H1 (cell line): ENCODE measurements at regions not wholly inside any gene's neighbourhood (a gene's known extent, or its start where the extent isn't known, plus 50 kb on each side); places are given as distances from the start of the nearest gene placed in this dataset.

Experiments
- CTCF ChIA-PET: fragments of 300-600 bp; sonication (Branson Sonifier 250); formaldehyde crosslinking; loops from one replicate; lab custom pipeline; 2021; ENCODE audit not compliant: partially characterized antibody; lab: Charles Lee
- POLR2A ChIA-PET: fragments of 300-600 bp; sonication (Branson Sonifier 250); formaldehyde crosslinking; loops from one replicate; lab custom pipeline; 2021; ENCODE audit warnings: inconsistent platforms; ENCODE audit not compliant: partially characterized antibody; lab: Charles Lee
- DNase-seq, 2 experiments: peaks; one replicate each; pipeline versions ENCODE4 v3.0.0 to v3.0.0-alpha.2; 2010 to 2022; ENCODE audit warnings: low spot score in 2 of 2, low read depth in 1 of 2, mixed read lengths in 1 of 2
- FAIRE-seq: peaks from 2 replicates; lab custom pipeline; 2011; peaks lifted over from hg19 to GRCh38; lab: Jason Lieb, UNC
- H2AFZ ChIP-seq: 2 replicates; pipeline ENCODE4 v1.8.1; 2012; ENCODE audit warnings: low read length, inconsistent platforms
- H2AK5ac ChIP-seq: 2 replicates; pipeline ENCODE4 v1.6.1; 2013; ENCODE audit warnings: low read depth, low read length
- H2BK120ac ChIP-seq: replicated peaks from 2 replicates; pipeline ENCODE3; 2013; ENCODE audit warnings: low read depth, low read length, inconsistent platforms
- H2BK12ac ChIP-seq: 2 replicates; pipeline ENCODE4 v1.6.1; 2013; ENCODE audit warnings: low read depth, low read length
- H2BK15ac ChIP-seq: 2 replicates; pipeline ENCODE4 v1.6.1; 2013; ENCODE audit warnings: low read length
- H2BK20ac ChIP-seq: 2 replicates; pipeline ENCODE4 v1.6.1; 2013; ENCODE audit warnings: low read length
- H2BK5ac ChIP-seq: 2 replicates; pipeline ENCODE4 v1.6.1; 2013; ENCODE audit warnings: low read depth, low read length
- H3K14ac ChIP-seq: 2 replicates; pipeline ENCODE4 v1.6.1; 2013; ENCODE audit warnings: inconsistent platforms; ENCODE audit not compliant: insufficient read length
- H3K18ac ChIP-seq: 2 replicates; pipeline ENCODE4 v1.6.1; 2013; ENCODE audit warnings: low read length; ENCODE audit errors: extremely low read depth
- H3K23ac ChIP-seq: 2 replicates; pipeline ENCODE4 v1.6.1; 2013; ENCODE audit warnings: inconsistent platforms; ENCODE audit not compliant: insufficient read length
- H3K23me2 ChIP-seq: 2 replicates; pipeline ENCODE4 v1.6.1; 2013; ENCODE audit warnings: low read depth, low read length
- H3K27ac ChIP-seq: 2 replicates; pipeline ENCODE4 v1.6.1; 2011; ENCODE audit warnings: low read depth, low read length, inconsistent platforms
- H3K27me3 ChIP-seq, 4 experiments: replicated peaks in 1 of 4; 1 replicate in 1 of 4; 2 replicates in 3 of 4; pipeline versions ENCODE4 v1.6.1 to v1.8.1; 2011 to 2013; ENCODE audit warnings: low read length in 3 of 4, mild to moderate bottlenecking in 3 of 4, inconsistent platforms in 2 of 4, mixed read lengths in 2 of 4, moderate library complexity in 1 of 4; ENCODE audit not compliant: control insufficient read depth in 3 of 4, insufficient read depth in 3 of 4; ENCODE audit errors: extremely low read depth in 1 of 4
- H3K36me3 ChIP-seq, 4 experiments: 2 replicates each; pipeline versions ENCODE4 v1.6.1 to v1.8.1; 2011 to 2013; ENCODE audit warnings: mild to moderate bottlenecking in 4 of 4, low read length in 3 of 4, moderate library complexity in 2 of 4, control low read depth in 1 of 4, inconsistent platforms in 1 of 4; ENCODE audit not compliant: insufficient read depth in 4 of 4, control insufficient read depth in 2 of 4
- H3K4ac ChIP-seq: replicated peaks from 2 replicates; pipeline ENCODE3; 2013; ENCODE audit warnings: low read length, low read depth, mixed read lengths, inconsistent platforms; ENCODE audit not compliant: insufficient read length
- H3K4me1 ChIP-seq, 4 experiments: replicated peaks in 1 of 4; 1 replicate in 1 of 4; 2 replicates in 3 of 4; pipeline versions ENCODE4 v1.6.1 to v1.8.1; 2011 to 2013; ENCODE audit warnings: low read length in 3 of 4, inconsistent platforms in 2 of 4, mixed read lengths in 1 of 4; ENCODE audit not compliant: insufficient read depth in 4 of 4, control insufficient read depth in 3 of 4
- H3K4me2 ChIP-seq, 2 experiments: 2 replicates each; pipeline versions ENCODE4 v1.6.1 to v1.8.1; 2011 to 2013; ENCODE audit warnings: low read depth in 2 of 2, low read length in 2 of 2, control low read depth in 1 of 2, inconsistent platforms in 1 of 2, mild to moderate bottlenecking in 1 of 2; ENCODE audit not compliant: insufficient read depth in 1 of 2
- H3K4me3 ChIP-seq, 4 experiments: fragments of 200-600, 300-600 bp in 1 of 4; sonication (generic), shearing (Covaris generic), sonication (Bioruptor Twin) in 1 of 4; 2 replicates each; pipeline versions ENCODE4 v1.5.1 to v1.8.1; 2011 to 2016; ENCODE audit warnings: low read length in 4 of 4, low read depth in 3 of 4, control low read depth in 2 of 4, inconsistent platforms in 2 of 4, mild to moderate bottlenecking in 2 of 4, mixed read lengths in 1 of 4, moderate library complexity in 1 of 4; ENCODE audit not compliant: insufficient read depth in 2 of 4; ENCODE audit errors: extremely low read depth in 1 of 4
- H3K56ac ChIP-seq: replicated peaks from 2 replicates; pipeline ENCODE3; 2013; ENCODE audit warnings: low read depth, mild to moderate bottlenecking, mixed read lengths, low read length, inconsistent platforms; ENCODE audit not compliant: insufficient read length
- H3K79me1 ChIP-seq: 2 replicates; pipeline ENCODE4 v1.6.1; 2013; ENCODE audit warnings: low read depth, low read length, control low read depth
- H3K79me2 ChIP-seq, 2 experiments: 2 replicates each; pipeline versions ENCODE4 v1.6.1 to v1.8.1; 2012 to 2013; ENCODE audit warnings: low read length in 2 of 2, mild to moderate bottlenecking in 2 of 2, inconsistent platforms in 1 of 2; ENCODE audit not compliant: insufficient read depth in 2 of 2, control insufficient read depth in 1 of 2
- H3K9ac ChIP-seq, 4 experiments: replicated peaks in 1 of 4; 1 replicate in 1 of 4; 2 replicates in 3 of 4; pipeline versions ENCODE4 v1.6.1 to v1.8.1; 2011 to 2013; ENCODE audit warnings: low read depth in 3 of 4, low read length in 3 of 4, control low read depth in 2 of 4, mild to moderate bottlenecking in 2 of 4, moderate library complexity in 2 of 4, inconsistent platforms in 1 of 4; ENCODE audit errors: extremely low read depth in 1 of 4
- H3K9me3 ChIP-seq, 2 experiments: 2 replicates each; pipeline versions ENCODE4 v1.6.1 to v1.8.1; 2012 to 2013; ENCODE audit warnings: mild to moderate bottlenecking in 2 of 2, moderate library complexity in 2 of 2, control low read depth in 1 of 2, inconsistent platforms in 1 of 2, low read depth in 1 of 2, low read length in 1 of 2, mixed read lengths in 1 of 2; ENCODE audit not compliant: insufficient read depth in 2 of 2
- H4K20me1 ChIP-seq, 2 experiments: replicated peaks in 1 of 2; 2 replicates each; pipeline versions ENCODE3 to v1.8.1; 2011 to 2013; ENCODE audit warnings: inconsistent platforms in 2 of 2, low read length in 2 of 2, mild to moderate bottlenecking in 1 of 2; ENCODE audit not compliant: insufficient read depth in 2 of 2, control insufficient read depth in 1 of 2
- H4K5ac ChIP-seq: 2 replicates; pipeline ENCODE4 v1.6.1; 2013; ENCODE audit warnings: low read length, low read depth, mixed read lengths, inconsistent platforms; ENCODE audit not compliant: insufficient read length
- H4K8ac ChIP-seq: 2 replicates; pipeline ENCODE4 v1.8.0; 2013; ENCODE audit warnings: mild to moderate bottlenecking, moderate library complexity, low read length, inconsistent platforms; ENCODE audit not compliant: insufficient read depth; ENCODE audit errors: extremely low read depth
- H4K91ac ChIP-seq: replicated peaks from 2 replicates; pipeline ENCODE3; 2013; ENCODE audit warnings: low read length, mixed read lengths, inconsistent platforms; ENCODE audit not compliant: insufficient read length
- ATF2 ChIP-seq: IDR thresholded peaks from 2 replicates; pipeline ENCODE4 v1.6.1; 2012; ENCODE audit warnings: low read length, inconsistent platforms
- ATF3 ChIP-seq: IDR thresholded peaks from 2 replicates; pipeline ENCODE4 v1.6.1; 2011; ENCODE audit warnings: low read depth, mild to moderate bottlenecking, low read length; ENCODE audit not compliant: insufficient read depth
- BACH1 ChIP-seq: IDR thresholded peaks from 2 replicates; pipeline ENCODE4 v1.6.1; 2012; ENCODE audit warnings: low read length, improper control_type of control experiment
- CEBPB ChIP-seq: IDR thresholded peaks from 2 replicates; pipeline ENCODE4 v1.6.1; 2012; ENCODE audit warnings: low read depth, low read length
- CREB1 ChIP-seq: IDR thresholded peaks from 2 replicates; pipeline ENCODE4 v1.6.1; 2012; ENCODE audit warnings: inconsistent platforms
- CTBP2 ChIP-seq: IDR thresholded peaks from 2 replicates; pipeline ENCODE4 v1.7.0; 2011; ENCODE audit warnings: borderline replicate concordance, mild to moderate bottlenecking, moderate library complexity, mixed read lengths, low read length; ENCODE audit not compliant: insufficient read depth, insufficient read length
- RAD21 ChIP-seq, 2 experiments: IDR thresholded peaks in 1 of 2; conservative IDR thresholded peaks in 1 of 2; 2 replicates each; pipeline ENCODE4 v1.6.1; 2011; ENCODE audit warnings: low read depth in 2 of 2, low read length in 2 of 2, improper control_type of control experiment in 1 of 2, inconsistent platforms in 1 of 2, mild to moderate bottlenecking in 1 of 2, moderate library complexity in 1 of 2
- RFX5 ChIP-seq: IDR thresholded peaks from 2 replicates; pipeline ENCODE4 v1.6.1; 2011; ENCODE audit warnings: low read depth, low read length, improper control_type of control experiment, borderline replicate concordance
- RXRA ChIP-seq: IDR thresholded peaks from 2 replicates; pipeline ENCODE4 v1.6.1; 2011; ENCODE audit warnings: low read depth, mild to moderate bottlenecking, low read length, moderate library complexity; ENCODE audit not compliant: insufficient read depth
- SAP30 ChIP-seq: fragments of 300-600 bp; sonication (generic); IDR thresholded peaks from 2 replicates; pipeline ENCODE4 v1.7.1; 2012; ENCODE audit warnings: low read length, moderate library complexity, mild to moderate bottlenecking, inconsistent platforms; ENCODE audit not compliant: insufficient read depth, insufficient replicate concordance
- SIX5 ChIP-seq: IDR thresholded peaks from 2 replicates; pipeline ENCODE4 v1.6.1; 2011; ENCODE audit warnings: mild to moderate bottlenecking, low read depth, low read length
- SRF ChIP-seq: IDR thresholded peaks from 2 replicates; pipeline ENCODE4 v1.6.1; 2011; ENCODE audit warnings: mild to moderate bottlenecking, low read depth, low read length, moderate library complexity
- ZNF274 ChIP-seq: IDR thresholded peaks from 2 replicates; pipeline ENCODE4 v1.7.0; 2012; ENCODE audit warnings: low read length, borderline replicate concordance; ENCODE audit errors: extremely low read depth
- WGBS, 2 experiments: shearing (Covaris generic) in 1 of 2; methylation state at CpG; one replicate each; pipeline versions ENCODE4 v1.1.6 to v1.1.7; 2013 to 2015; ENCODE audit warnings: low lambda C conversion rate in 2 of 2, mixed read lengths in 2 of 2, inconsistent platforms in 1 of 2, low coverage in 1 of 2, missing lambda C conversion rate in 1 of 2; ENCODE audit not compliant: insufficient replicate concordance in 2 of 2, insufficient coverage in 1 of 2, insufficient read length in 1 of 2; ENCODE audit errors: extremely low coverage in 1 of 2, missing lambda C conversion rate in 1 of 2; 5-methylcytosine and 5-hydroxymethylcytosine counted together

DNA sequence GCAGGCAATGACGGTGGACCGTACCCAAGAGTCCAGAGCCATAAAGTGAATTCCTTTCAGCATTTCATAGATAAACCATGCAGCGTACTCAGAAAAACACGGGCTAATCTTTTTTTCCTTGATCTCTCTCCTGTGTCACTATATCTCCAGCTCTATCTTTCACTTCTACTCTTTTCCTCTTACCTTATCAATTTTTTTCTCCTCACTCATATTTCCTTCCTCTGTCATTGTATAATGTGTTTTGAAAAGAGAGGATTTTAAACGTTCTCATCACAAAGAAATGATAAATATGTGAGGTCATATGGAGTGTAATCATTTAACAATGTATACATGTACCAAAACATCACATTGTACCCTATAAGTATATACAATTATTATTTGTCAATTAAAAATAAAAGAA is 176.5 kb downstream of the CPE start:
- no peaks in the 10 kb centered on the region for H3K79me1 ChIP-seq
- no peaks in the 10 kb centered on the region for H3K9me3 ChIP-seq
- no peak overlapping the region for H2AFZ ChIP-seq
- no peak overlapping the region for H2BK15ac ChIP-seq
- H3K23ac ChIP-seq = no peak overlapping the region
- no peak overlapping the region for H3K4ac ChIP-seq
- no peak overlapping the region for H2BK12ac ChIP-seq
- no peak overlapping the region for H3K4me2 ChIP-seq
- no peak overlapping the region for H3K4me3 ChIP-seq
- H3K56ac ChIP-seq = no peak overlapping the region
- no peak overlapping the region for H3K27ac ChIP-seq
- no peak overlapping the region for H3K9ac ChIP-seq
- no peaks in the 10 kb centered on the region; the same call in 1 of the 2 replicates for H3K23me2 ChIP-seq
- no peak overlapping the region for H3K14ac ChIP-seq
- DNase-seq (no peak), FAIRE-seq (no peak)
- H4K91ac ChIP-seq = no peak overlapping the region
- ChIA-PET POLR2A (no interaction called here), CTCF (no interaction called here)
- H2BK5ac ChIP-seq = no peak overlapping the region
- no peak overlapping the region for H3K18ac ChIP-seq
- no peaks in the 10 kb centered on the region for H3K36me3 ChIP-seq
- H2BK120ac ChIP-seq = no peak overlapping the region
- no peak overlapping the region for H4K8ac ChIP-seq
- no peaks in the 10 kb centered on the region for H3K4me1 ChIP-seq
- 86% methylated on average over 5 of the region's 5 CpGs; no CpG with 5 or more reads in 1 of the 2 experiments for WGBS, 2 experiments
- H3K79me2 ChIP-seq = no peaks in the 10 kb centered on the region
- H2BK20ac ChIP-seq = no peak overlapping the region
- no peaks in the 10 kb centered on the region for H4K20me1 ChIP-seq
- H4K5ac ChIP-seq = no peak overlapping the region
- H2AK5ac ChIP-seq = no peak overlapping the region
- H3K27me3 ChIP-seq = no peaks in the 10 kb centered on the region
- TF ChIP-seq ATF3 = no peak
- TF ChIP-seq SAP30 = no peak
- TF ChIP-seq CEBPB = no peak
- TF ChIP-seq RXRA = no peak
- TF ChIP-seq SIX5 = no peak
- no peak for TF ChIP-seq BACH1
- no peak for TF ChIP-seq RFX5
- no peak for TF ChIP-seq SRF
- TF ChIP-seq CREB1 = no peak
- TF ChIP-seq ZNF274 = no peak
- TF ChIP-seq RAD21 (IDR thresholded peaks at IDR 0.05 in 1 of 2, conservative IDR thresholded peaks at IDR 0.05 in 1 of 2; ENCODE audit: low read depth in 2 of 2, low read length in 2 of 2) = no peak
- no peak for TF ChIP-seq ATF2
- no peak for TF ChIP-seq CTBP2
